H1 (cell line): ENCODE measurements at regions not wholly inside any gene's neighbourhood (a gene's known extent, or its start where the extent isn't known, plus 50 kb on each side); places are given as distances from the start of the nearest gene placed in this dataset.

ENCODE experiments used
- CTCF ChIP-seq, 3 experiments: IDR thresholded peaks; 1 replicate in 2 of 3; 2 replicates in 1 of 3; pipeline versions ENCODE4 v1.5.1 to v1.6.1; 2011; ENCODE audit warnings: low read length in 3 of 3, mild to moderate bottlenecking in 3 of 3, inconsistent platforms in 2 of 3, low read depth in 1 of 3, moderate library complexity in 1 of 3; ENCODE audit not compliant: insufficient read depth in 1 of 3; ENCODE audit errors: control extremely low read depth in 1 of 3
- EP300 ChIP-seq, 2 experiments: IDR thresholded peaks; 1 replicate in 1 of 2; 2 replicates in 1 of 2; pipeline ENCODE4 v1.6.1; 2011 to 2012; ENCODE audit warnings: low read depth in 2 of 2, low read length in 2 of 2, mild to moderate bottlenecking in 2 of 2, borderline replicate concordance in 1 of 2, inconsistent platforms in 1 of 2, moderate library complexity in 1 of 2
- JUN ChIP-seq: IDR thresholded peaks from 2 replicates; pipeline ENCODE4 v1.6.1; 2011; ENCODE audit warnings: low read depth, mild to moderate bottlenecking, improper control_type of control experiment, low read length
- POLR2A ChIP-seq, 2 experiments: IDR thresholded peaks; 1 replicate in 1 of 2; 2 replicates in 1 of 2; pipeline ENCODE4 v1.6.1; 2011; ENCODE audit warnings: low read depth in 2 of 2, low read length in 2 of 2, mild to moderate bottlenecking in 2 of 2; ENCODE audit errors: control extremely low read depth in 1 of 2
- SIRT6 ChIP-seq: IDR thresholded peaks from one replicate; pipeline ENCODE4 v1.7.1; 2012; ENCODE audit warnings: low read length, inconsistent platforms
- SP1 ChIP-seq: IDR thresholded peaks from 2 replicates; pipeline ENCODE4 v1.6.1; 2011; ENCODE audit warnings: low read depth, low read length
- SUZ12 ChIP-seq: fragments of 200-600 bp; sonication (generic); IDR thresholded peaks from 2 replicates; pipeline ENCODE4 v1.6.1; 2012; ENCODE audit warnings: mild to moderate bottlenecking, inconsistent platforms, low read length, moderate library complexity, mixed read lengths
- TAF1 ChIP-seq: IDR thresholded peaks from 2 replicates; pipeline ENCODE4 v1.6.1; 2011; ENCODE audit warnings: mild to moderate bottlenecking, low read depth, low read length

GRCh38 chr21:16533692-16534407 is 804.1 kb downstream of the USP25 start:
- TF ChIP-seq SUZ12 = no peak
- no peak for TF ChIP-seq TAF1
- no peak for TF ChIP-seq SIRT6
- TF ChIP-seq CTCF (IDR thresholded peaks at IDR 0.05; ENCODE audit: control extremely low read depth in 1 of 3, insufficient read depth in 1 of 3, low read depth in 1 of 3, low read length in 3 of 3) = no peak
- TF ChIP-seq SP1 = no peak
- no peak for TF ChIP-seq EP300 (IDR thresholded peaks at IDR 0.05; ENCODE audit: borderline replicate concordance in 1 of 2, low read depth in 2 of 2, low read length in 2 of 2)
- TF ChIP-seq JUN = no peak
- TF ChIP-seq POLR2A (IDR thresholded peaks at IDR 0.05; ENCODE audit: control extremely low read depth in 1 of 2, low read depth in 2 of 2, low read length in 2 of 2) = no peak
